ENCODE measurements at regions not wholly inside any gene's neighbourhood (a gene's known extent, or its start where the extent isn't known, plus 50 kb on each side); places are given as distances from the start of the nearest gene placed in this dataset.

DNA sequence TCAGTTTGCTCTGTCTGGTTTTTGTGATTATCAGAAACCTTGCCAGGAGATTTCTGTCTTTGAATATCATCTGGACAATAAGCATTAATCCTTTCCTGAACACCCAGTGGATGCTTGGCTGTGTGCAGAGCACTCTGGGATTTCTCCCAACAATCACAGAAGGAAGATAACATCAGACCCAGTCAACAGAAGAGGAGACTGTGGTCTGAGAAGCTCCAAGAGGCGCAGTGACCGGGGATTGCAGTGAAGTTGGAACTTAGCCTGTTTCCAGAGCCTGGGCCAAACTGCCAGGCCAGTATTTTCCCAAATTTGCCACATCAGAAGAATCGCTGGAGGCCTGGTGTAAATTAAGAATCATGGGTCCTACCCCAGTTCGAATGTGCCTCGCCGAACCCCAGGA is 264.7 kb downstream of the C16orf95 start:
- DNase-seq (ENCODE audit: low spot score) = no peak
- POLR2A ChIA-PET (ENCODE audit: low non-redundant PET) = no interaction called here
- TF ChIP-seq EZH2 (IDR thresholded peaks at IDR 0.05; ENCODE audit: borderline replicate concordance, low read depth, low read length, poor library complexity, severe bottlenecking) = no peak
- TF ChIP-seq, protein P1, sequence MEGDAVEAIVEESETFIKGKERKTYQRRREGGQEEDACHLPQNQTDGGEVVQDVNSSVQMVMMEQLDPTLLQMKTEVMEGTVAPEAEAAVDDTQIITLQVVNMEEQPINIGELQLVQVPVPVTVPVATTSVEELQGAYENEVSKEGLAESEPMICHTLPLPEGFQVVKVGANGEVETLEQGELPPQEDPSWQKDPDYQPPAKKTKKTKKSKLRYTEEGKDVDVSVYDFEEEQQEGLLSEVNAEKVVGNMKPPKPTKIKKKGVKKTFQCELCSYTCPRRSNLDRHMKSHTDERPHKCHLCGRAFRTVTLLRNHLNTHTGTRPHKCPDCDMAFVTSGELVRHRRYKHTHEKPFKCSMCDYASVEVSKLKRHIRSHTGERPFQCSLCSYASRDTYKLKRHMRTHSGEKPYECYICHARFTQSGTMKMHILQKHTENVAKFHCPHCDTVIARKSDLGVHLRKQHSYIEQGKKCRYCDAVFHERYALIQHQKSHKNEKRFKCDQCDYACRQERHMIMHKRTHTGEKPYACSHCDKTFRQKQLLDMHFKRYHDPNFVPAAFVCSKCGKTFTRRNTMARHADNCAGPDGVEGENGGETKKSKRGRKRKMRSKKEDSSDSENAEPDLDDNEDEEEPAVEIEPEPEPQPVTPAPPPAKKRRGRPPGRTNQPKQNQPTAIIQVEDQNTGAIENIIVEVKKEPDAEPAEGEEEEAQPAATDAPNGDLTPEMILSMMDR (conservative IDR thresholded peaks at IDR 0.05; ENCODE audit: low read depth, low read length) = no peak

DNA sequence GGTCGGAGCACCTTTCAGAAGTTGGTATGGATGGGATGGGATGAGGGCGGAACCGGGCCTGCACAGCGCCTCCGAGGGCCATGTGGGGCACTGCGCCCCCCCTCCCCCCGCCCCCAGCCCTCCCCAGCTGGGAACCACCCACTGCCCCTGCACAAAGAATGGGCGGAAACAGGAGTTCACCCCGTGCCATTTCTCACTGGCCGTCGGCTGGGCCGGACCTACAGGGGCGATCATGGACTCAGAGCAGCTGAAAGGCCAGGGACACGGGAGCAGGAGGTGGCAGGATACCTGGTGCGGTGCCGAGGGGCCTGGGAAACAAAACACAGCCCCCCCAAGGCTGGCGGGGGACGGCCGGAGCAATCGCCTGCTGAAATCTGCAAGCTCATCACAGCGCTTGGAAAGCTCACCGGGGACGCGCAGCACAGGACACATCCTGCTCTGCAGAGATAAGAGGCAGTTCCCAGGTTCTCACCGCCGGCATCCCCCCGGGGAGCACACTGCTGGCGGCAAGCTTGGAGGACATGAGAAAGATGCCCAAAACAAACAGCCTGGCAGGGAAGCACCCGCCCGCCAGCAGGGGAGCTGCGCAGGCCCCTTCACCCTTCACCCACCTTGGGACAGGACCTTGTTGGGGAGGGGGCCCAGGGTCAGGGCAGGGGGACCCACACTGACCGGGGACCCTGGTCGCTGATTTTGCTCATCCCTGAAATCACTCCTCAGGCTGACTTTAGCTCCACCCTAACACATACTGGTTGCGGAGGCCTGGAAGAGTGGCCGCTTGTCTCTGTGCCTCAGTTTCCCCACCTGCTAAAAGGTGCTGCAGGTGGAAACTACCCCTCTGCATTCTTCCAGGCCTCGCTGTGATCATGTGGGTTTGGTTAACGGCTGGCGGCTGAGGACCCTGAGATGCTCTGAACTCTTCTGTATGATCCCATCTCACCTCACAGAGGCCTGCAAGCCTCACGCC is 263.9 kb downstream of the C16orf95 start:
- no peak for TF ChIP-seq EZH2 (IDR thresholded peaks at IDR 0.05; ENCODE audit: borderline replicate concordance, low read depth, low read length, poor library complexity, severe bottlenecking)
- TF ChIP-seq, protein P1 (conservative IDR thresholded peaks at IDR 0.05; ENCODE audit: low read depth, low read length) = no peak
- Histone ChIP-seq H3K27me3 (replicated peaks; ENCODE audit: insufficient read depth, low read depth, low read length, poor library complexity) (no peaks in the 10 kb centered on the region), H3K4me1 (ENCODE audit: insufficient read depth, low read length, poor library complexity, severe bottlenecking) (no peaks in the 10 kb centered on the region), H3K4me3 (ENCODE audit: low read depth, low read length, poor library complexity, severe bottlenecking) (no peak overlapping the region), H3K36me3 (ENCODE audit: insufficient read depth, low read length, poor library complexity, severe bottlenecking) (no peaks in the 10 kb centered on the region), H3K27ac (ENCODE audit: low read depth, low read length, poor library complexity, severe bottlenecking) (no peak overlapping the region), H3K9me3 (ENCODE audit: low read depth, low read length, poor library complexity, severe bottlenecking) (no peaks in the 10 kb centered on the region)
- BruUV-seq (replicated peaks) = no TSS peak
- intact Hi-C loops (cut with micrococcal nuclease; ENCODE audit: unreplicated experiment) = no loop called here
- no peak for DNase-seq (ENCODE audit: low spot score)
- ChIA-PET CTCF (no interaction called here), POLR2A (ENCODE audit: low non-redundant PET) (no interaction called here)

More for the DNA sequence above, 264.7 kb downstream of the C16orf95 start:
- no peak overlapping the region for H3K27ac ChIP-seq (ENCODE audit: low read depth, low read length, poor library complexity, severe bottlenecking)
- no peaks in the 10 kb centered on the region for H3K9me3 ChIP-seq (ENCODE audit: low read depth, low read length, poor library complexity, severe bottlenecking)
- H3K4me1 ChIP-seq (ENCODE audit: insufficient read depth, low read length, poor library complexity, severe bottlenecking) = no peaks in the 10 kb centered on the region
- intact Hi-C loops (cut with micrococcal nuclease; ENCODE audit: unreplicated experiment) = no loop called here
- CTCF ChIA-PET = no interaction called here
- H3K4me3 ChIP-seq (ENCODE audit: low read depth, low read length, poor library complexity, severe bottlenecking) = no peak overlapping the region
- no TSS peak for BruUV-seq (replicated peaks)
- no peaks in the 10 kb centered on the region for H3K27me3 ChIP-seq (replicated peaks; ENCODE audit: insufficient read depth, low read depth, low read length, poor library complexity)
- no peaks in the 10 kb centered on the region for H3K36me3 ChIP-seq (ENCODE audit: insufficient read depth, low read length, poor library complexity, severe bottlenecking)

DNA sequence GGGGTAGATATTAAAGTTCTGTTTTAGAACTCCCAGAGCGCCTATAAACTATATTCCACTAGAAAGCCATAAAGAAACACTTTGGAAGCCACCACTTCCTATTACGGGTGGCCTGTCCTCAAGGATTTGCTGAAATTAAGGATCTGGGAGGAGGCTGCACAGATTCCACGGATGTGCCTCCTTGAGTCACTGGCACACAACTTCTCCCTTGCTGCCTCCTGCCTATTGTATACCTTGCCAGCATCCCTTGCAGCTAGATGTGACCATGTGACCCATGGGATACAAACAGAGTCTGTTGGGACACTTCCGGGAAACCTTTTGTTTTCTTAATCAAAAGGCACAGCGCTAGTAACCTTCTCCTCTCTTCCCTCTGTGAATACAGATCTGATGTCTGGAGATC is 263.0 kb downstream of the C16orf95 start:
- no TSS peak for BruUV-seq (replicated peaks)
- no peaks in the 10 kb centered on the region for H3K9me3 ChIP-seq (ENCODE audit: low read depth, low read length, poor library complexity, severe bottlenecking)
- POLR2A ChIA-PET (ENCODE audit: low non-redundant PET) = no interaction called here
- H3K4me1 ChIP-seq (ENCODE audit: insufficient read depth, low read length, poor library complexity, severe bottlenecking) = no peaks in the 10 kb centered on the region
- no peak overlapping the region for H3K27ac ChIP-seq (ENCODE audit: low read depth, low read length, poor library complexity, severe bottlenecking)
- H3K27me3 ChIP-seq (replicated peaks; ENCODE audit: insufficient read depth, low read depth, low read length, poor library complexity) = no peaks in the 10 kb centered on the region
- DNase-seq (ENCODE audit: low spot score) = no peak
- no peak overlapping the region for H3K4me3 ChIP-seq (ENCODE audit: low read depth, low read length, poor library complexity, severe bottlenecking)
- H3K36me3 ChIP-seq (ENCODE audit: insufficient read depth, low read length, poor library complexity, severe bottlenecking) = no peaks in the 10 kb centered on the region
- CTCF ChIA-PET = no interaction called here
- TF ChIP-seq EZH2 (IDR thresholded peaks at IDR 0.05; ENCODE audit: borderline replicate concordance, low read depth, low read length, poor library complexity, severe bottlenecking) = no peak
- TF ChIP-seq, protein P1 (conservative IDR thresholded peaks at IDR 0.05; ENCODE audit: low read depth, low read length) = no peak
- intact Hi-C loops (cut with micrococcal nuclease; ENCODE audit: unreplicated experiment) = no loop called here
